Cerebellar cortex (tissue), 1 donor: ENCODE measurements at regions not wholly inside any gene's neighbourhood (a gene's known extent, or its start where the extent isn't known, plus 50 kb on each side); places are given as distances from the start of the nearest gene placed in this dataset.
"Not testable (repeated sequence)": the region's sequence is repeated elsewhere in the genome, so short reads cannot be mapped to it uniquely, and the experiment has no call there.

Experiments used
- DNase-seq: peaks from one replicate; pipeline ENCODE4 v3.0.0-alpha.2; 2015; ENCODE audit warnings: low spot score

- DNase-seq, result no peak
Measured at GRCh38 chr13:88417801-88418200, 746.6 kb downstream of the SLITRK5 start.

GRCh38 chr13:88424463-88424862 lies 753.3 kb downstream of the SLITRK5 start:
- no peak for DNase-seq

- no peak for DNase-seq
Measured at GRCh38 chr13:88426661-88427060, 755.5 kb downstream of the SLITRK5 start.

GRCh38 chr13:88429862-88430261 lies 758.7 kb downstream of the SLITRK5 start:
- no peak for DNase-seq

GRCh38 chr13:88434953-88435352 lies 763.8 kb downstream of the SLITRK5 start:
- no peak for DNase-seq

- DNase-seq, result no peak
Measured at GRCh38 chr13:88436974-88437373, 765.8 kb downstream of the SLITRK5 start.

- no peak for DNase-seq
Measured at GRCh38 chr13:88450515-88450914, 779.3 kb downstream of the SLITRK5 start.

GRCh38 chr13:88456151-88456550 lies 785.0 kb downstream of the SLITRK5 start:
- DNase-seq, result no peak

GRCh38 chr13:88459331-88459730 lies 788.2 kb downstream of the SLITRK5 start:
- DNase-seq, result no peak

GRCh38 chr13:88461272-88462009 lies 790.3 kb downstream of the SLITRK5 start:
- no peak for DNase-seq

GRCh38 chr13:88464851-88465250 lies 793.7 kb downstream of the SLITRK5 start:
- no peak for DNase-seq

GRCh38 chr13:88472316-88472715 lies 801.1 kb downstream of the SLITRK5 start:
- DNase-seq, result no peak

GRCh38 chr13:88483202-88483601 lies 812.0 kb downstream of the SLITRK5 start:
- DNase-seq, result no peak

GRCh38 chr13:88507909-88508308 lies 836.7 kb downstream of the SLITRK5 start:
- DNase-seq, result no peak

- DNase-seq, result not testable (repeated sequence)
Measured at GRCh38 chr13:88512993-88513392, 841.8 kb downstream of the SLITRK5 start.

- no peak for DNase-seq
Measured at GRCh38 chr13:88526186-88526852, 855.1 kb downstream of the SLITRK5 start.

GRCh38 chr13:88526853-88527215 lies 855.7 kb downstream of the SLITRK5 start:
- DNase-seq, result no peak

- no peak for DNase-seq
Measured at GRCh38 chr13:88541994-88542393, 870.8 kb downstream of the SLITRK5 start.

GRCh38 chr13:88544836-88545235 lies 873.7 kb downstream of the SLITRK5 start:
- no peak for DNase-seq

- no peak for DNase-seq
Measured at GRCh38 chr13:88552966-88553365, 881.8 kb downstream of the SLITRK5 start.

- no peak for DNase-seq
Measured at GRCh38 chr13:88565566-88565965, 894.4 kb downstream of the SLITRK5 start.

GRCh38 chr13:88585861-88586260 lies 914.7 kb downstream of the SLITRK5 start:
- no peak for DNase-seq

GRCh38 chr13:88586263-88586662 lies 915.1 kb downstream of the SLITRK5 start:
- DNase-seq, result no peak

GRCh38 chr13:88590574-88590973 lies 919.4 kb downstream of the SLITRK5 start:
- no peak for DNase-seq
